GM12873 (cell line): ENCODE measurements at regions not wholly inside any gene's neighbourhood (a gene's known extent, or its start where the extent isn't known, plus 50 kb on each side); places are given as distances from the start of the nearest gene placed in this dataset.

Experiments used
- CTCF ChIP-seq: IDR thresholded peaks from 2 replicates; pipeline ENCODE4 v1.5.1; 2012; ENCODE audit warnings: low read depth, mild to moderate bottlenecking, moderate library complexity, low read length, control low read depth; ENCODE audit not compliant: insufficient read depth; ENCODE audit errors: missing control alignments

GRCh38 chr5:130616161-130616560 lies 548.9 kb downstream of the HINT1 start:
- no peak for TF ChIP-seq CTCF

DNA sequence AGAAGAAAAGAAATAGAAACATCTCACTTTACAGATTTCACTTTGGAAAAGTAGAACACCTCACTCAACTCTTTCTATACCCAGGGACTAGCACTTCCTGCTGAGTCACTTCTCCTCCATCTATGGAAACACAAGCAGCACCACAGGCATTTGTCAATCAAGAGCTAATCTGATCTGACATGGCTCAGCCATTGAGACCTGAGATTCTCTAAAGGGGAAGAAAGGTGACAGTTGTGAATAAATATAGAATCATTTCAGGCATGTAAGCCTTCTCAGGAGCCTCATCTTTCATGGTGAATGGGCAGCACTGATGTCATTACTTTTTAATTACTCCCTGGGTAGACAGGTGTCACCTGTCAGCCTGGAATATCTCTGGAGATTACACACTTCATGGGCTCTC lies 559.8 kb downstream of the HINT1 start:
- no peak for TF ChIP-seq CTCF

DNA sequence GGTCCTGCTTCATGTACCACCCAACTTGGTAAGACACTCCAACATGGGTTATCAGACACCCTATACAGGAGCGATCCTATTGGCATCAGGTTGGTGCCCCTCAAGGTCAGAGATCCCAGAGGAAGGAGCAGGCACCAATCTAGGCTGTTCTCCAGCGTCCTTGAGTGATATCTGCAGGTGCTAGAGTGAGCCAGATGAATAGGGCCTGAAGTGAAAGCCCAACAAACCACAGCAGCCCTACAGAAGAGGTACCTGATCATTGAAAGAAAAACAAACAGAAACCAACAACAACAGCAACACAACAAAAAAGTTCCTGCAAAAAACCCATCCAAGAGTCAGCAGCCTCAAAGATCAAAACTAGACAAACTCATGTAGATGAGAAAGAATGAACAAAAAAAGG lies 584.8 kb downstream of the HINT1 start:
- no peak for TF ChIP-seq CTCF

GRCh38 chr5:130578354-130578753 lies 586.7 kb downstream of the HINT1 start:
- TF ChIP-seq CTCF = no peak

DNA sequence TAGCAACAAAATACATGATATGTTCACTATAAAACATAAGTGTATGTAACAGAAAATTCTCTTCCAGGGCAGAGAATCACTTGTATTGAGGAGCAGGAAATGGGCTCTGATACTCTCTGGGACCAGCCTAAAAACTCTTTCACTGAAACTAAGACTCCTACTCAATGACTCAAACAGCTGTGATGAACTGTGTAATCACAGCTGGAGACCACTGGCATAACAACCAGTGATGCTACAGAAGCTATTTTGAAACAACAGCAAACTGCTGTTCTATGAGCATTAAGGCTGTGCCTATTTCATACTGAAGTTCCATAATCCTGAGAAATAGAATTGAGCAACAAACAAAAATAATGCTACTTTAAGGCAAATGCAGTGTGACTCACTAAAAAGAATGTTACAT lies 594.0 kb downstream of the HINT1 start:
- no peak for TF ChIP-seq CTCF

DNA sequence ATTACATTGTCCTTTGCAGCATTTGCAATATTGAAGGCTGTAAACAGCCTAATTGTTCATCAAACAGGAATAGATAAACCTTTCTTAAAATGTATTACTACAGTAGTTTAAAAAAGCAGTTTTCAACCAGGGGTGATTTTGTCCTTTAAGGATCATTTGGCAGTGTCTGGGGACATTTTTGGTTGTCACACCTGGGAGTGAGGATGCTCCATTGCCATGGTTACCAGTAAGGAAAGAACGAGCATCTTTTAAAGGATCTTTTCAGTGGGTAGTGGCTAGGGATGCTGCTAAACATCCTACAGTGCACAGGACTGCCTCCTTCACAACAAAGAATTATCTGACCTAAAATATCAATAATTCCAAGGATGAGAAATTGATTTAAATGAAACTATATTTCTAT lies 596.3 kb downstream of the HINT1 start:
- no peak for TF ChIP-seq CTCF

GRCh38 chr5:130555429-130555828 lies 609.6 kb downstream of the HINT1 start:
- TF ChIP-seq CTCF = no peak

- TF ChIP-seq CTCF = no peak
Measured at GRCh38 chr5:130550562-130550928, 614.5 kb downstream of the HINT1 start.
